Gastroesophageal sphincter (tissue), 3 donors: ENCODE measurements at regions not wholly inside any gene's neighbourhood (a gene's known extent, or its start where the extent isn't known, plus 50 kb on each side); places are given as distances from the start of the nearest gene placed in this dataset.

ENCODE experiments used
- CTCF ChIP-seq, 4 experiments: fragments of 200-600 bp in 2 of 4; fragments of 450-650 bp in 2 of 4; sonication (generic) in 1 of 4; IDR thresholded peaks; one replicate each; pipeline ENCODE4 v1.5.1; 2017 to 2019; ENCODE audit warnings: antibody characterized with exemption in 4 of 4, mild to moderate bottlenecking in 2 of 4, moderate library complexity in 2 of 4
- EP300 ChIP-seq: sonication (generic); formaldehyde crosslinking; IDR thresholded peaks from one replicate; pipeline ENCODE4 v1.6.1; 2017; ENCODE audit warnings: antibody characterized with exemption, mild to moderate bottlenecking

GRCh38 chr15:67968564-67968963 is 85.6 kb upstream of the PIAS1 start:
- no peak for TF ChIP-seq EP300
- no peak for TF ChIP-seq CTCF (IDR thresholded peaks at IDR 0.05)
